ENCODE measurements at regions not wholly inside any gene's neighbourhood (a gene's known extent, or its start where the extent isn't known, plus 50 kb on each side); places are given as distances from the start of the nearest gene placed in this dataset.

- TF ChIP-seq RAD21 (IDR thresholded peaks at IDR 0.05 in 1 of 2, conservative IDR thresholded peaks at IDR 0.05 in 1 of 2; ENCODE audit: low read depth in 2 of 2, low read length in 2 of 2): no peak
- TF ChIP-seq SRF (IDR thresholded peaks at IDR 0.05; ENCODE audit: low read depth, low read length): no peak
Measured at GRCh38 chr2:3112553-3112952, 265.1 kb downstream of the EIPR1 start (continued).

Data from H1 (cell line).